H1 (cell line): ENCODE measurements at regions not wholly inside any gene's neighbourhood (a gene's known extent, or its start where the extent isn't known, plus 50 kb on each side); places are given as distances from the start of the nearest gene placed in this dataset.

Source experiments
- CTCF ChIA-PET: fragments of 300-600 bp; sonication (Branson Sonifier 250); formaldehyde crosslinking; loops from one replicate; lab custom pipeline; 2021; ENCODE audit not compliant: partially characterized antibody; lab: Charles Lee
- POLR2A ChIA-PET: fragments of 300-600 bp; sonication (Branson Sonifier 250); formaldehyde crosslinking; loops from one replicate; lab custom pipeline; 2021; ENCODE audit warnings: inconsistent platforms; ENCODE audit not compliant: partially characterized antibody; lab: Charles Lee
- DNase-seq, 2 experiments: peaks; one replicate each; pipeline versions ENCODE4 v3.0.0 to v3.0.0-alpha.2; 2010 to 2022; ENCODE audit warnings: low spot score in 2 of 2, low read depth in 1 of 2, mixed read lengths in 1 of 2
- FAIRE-seq: peaks from 2 replicates; lab custom pipeline; 2011; peaks lifted over from hg19 to GRCh38; lab: Jason Lieb, UNC
- H2AFZ ChIP-seq: 2 replicates; pipeline ENCODE4 v1.8.1; 2012; ENCODE audit warnings: low read length, inconsistent platforms
- H2AK5ac ChIP-seq: 2 replicates; pipeline ENCODE4 v1.6.1; 2013; ENCODE audit warnings: low read depth, low read length
- H2BK120ac ChIP-seq: replicated peaks from 2 replicates; pipeline ENCODE3; 2013; ENCODE audit warnings: low read depth, low read length, inconsistent platforms
- H2BK12ac ChIP-seq: 2 replicates; pipeline ENCODE4 v1.6.1; 2013; ENCODE audit warnings: low read depth, low read length
- H2BK15ac ChIP-seq: 2 replicates; pipeline ENCODE4 v1.6.1; 2013; ENCODE audit warnings: low read length
- H2BK20ac ChIP-seq: 2 replicates; pipeline ENCODE4 v1.6.1; 2013; ENCODE audit warnings: low read length
- H2BK5ac ChIP-seq: 2 replicates; pipeline ENCODE4 v1.6.1; 2013; ENCODE audit warnings: low read depth, low read length
- H3K14ac ChIP-seq: 2 replicates; pipeline ENCODE4 v1.6.1; 2013; ENCODE audit warnings: inconsistent platforms; ENCODE audit not compliant: insufficient read length
- H3K18ac ChIP-seq: 2 replicates; pipeline ENCODE4 v1.6.1; 2013; ENCODE audit warnings: low read length; ENCODE audit errors: extremely low read depth
- H3K23ac ChIP-seq: 2 replicates; pipeline ENCODE4 v1.6.1; 2013; ENCODE audit warnings: inconsistent platforms; ENCODE audit not compliant: insufficient read length
- H3K23me2 ChIP-seq: 2 replicates; pipeline ENCODE4 v1.6.1; 2013; ENCODE audit warnings: low read depth, low read length
- H3K27ac ChIP-seq: 2 replicates; pipeline ENCODE4 v1.6.1; 2011; ENCODE audit warnings: low read depth, low read length, inconsistent platforms
- H3K27me3 ChIP-seq, 4 experiments: replicated peaks in 1 of 4; 1 replicate in 1 of 4; 2 replicates in 3 of 4; pipeline versions ENCODE4 v1.6.1 to v1.8.1; 2011 to 2013; ENCODE audit warnings: low read length in 3 of 4, mild to moderate bottlenecking in 3 of 4, inconsistent platforms in 2 of 4, mixed read lengths in 2 of 4, moderate library complexity in 1 of 4; ENCODE audit not compliant: control insufficient read depth in 3 of 4, insufficient read depth in 3 of 4; ENCODE audit errors: extremely low read depth in 1 of 4
- H3K36me3 ChIP-seq, 4 experiments: 2 replicates each; pipeline versions ENCODE4 v1.6.1 to v1.8.1; 2011 to 2013; ENCODE audit warnings: mild to moderate bottlenecking in 4 of 4, low read length in 3 of 4, moderate library complexity in 2 of 4, control low read depth in 1 of 4, inconsistent platforms in 1 of 4; ENCODE audit not compliant: insufficient read depth in 4 of 4, control insufficient read depth in 2 of 4
- H3K4ac ChIP-seq: replicated peaks from 2 replicates; pipeline ENCODE3; 2013; ENCODE audit warnings: low read length, low read depth, mixed read lengths, inconsistent platforms; ENCODE audit not compliant: insufficient read length
- H3K4me1 ChIP-seq, 4 experiments: replicated peaks in 1 of 4; 1 replicate in 1 of 4; 2 replicates in 3 of 4; pipeline versions ENCODE4 v1.6.1 to v1.8.1; 2011 to 2013; ENCODE audit warnings: low read length in 3 of 4, inconsistent platforms in 2 of 4, mixed read lengths in 1 of 4; ENCODE audit not compliant: insufficient read depth in 4 of 4, control insufficient read depth in 3 of 4
- H3K4me2 ChIP-seq, 2 experiments: 2 replicates each; pipeline versions ENCODE4 v1.6.1 to v1.8.1; 2011 to 2013; ENCODE audit warnings: low read depth in 2 of 2, low read length in 2 of 2, control low read depth in 1 of 2, inconsistent platforms in 1 of 2, mild to moderate bottlenecking in 1 of 2; ENCODE audit not compliant: insufficient read depth in 1 of 2
- H3K4me3 ChIP-seq, 4 experiments: fragments of 200-600, 300-600 bp in 1 of 4; sonication (generic), shearing (Covaris generic), sonication (Bioruptor Twin) in 1 of 4; 2 replicates each; pipeline versions ENCODE4 v1.5.1 to v1.8.1; 2011 to 2016; ENCODE audit warnings: low read length in 4 of 4, low read depth in 3 of 4, control low read depth in 2 of 4, inconsistent platforms in 2 of 4, mild to moderate bottlenecking in 2 of 4, mixed read lengths in 1 of 4, moderate library complexity in 1 of 4; ENCODE audit not compliant: insufficient read depth in 2 of 4; ENCODE audit errors: extremely low read depth in 1 of 4
- H3K56ac ChIP-seq: replicated peaks from 2 replicates; pipeline ENCODE3; 2013; ENCODE audit warnings: low read depth, mild to moderate bottlenecking, mixed read lengths, low read length, inconsistent platforms; ENCODE audit not compliant: insufficient read length
- H3K79me1 ChIP-seq: 2 replicates; pipeline ENCODE4 v1.6.1; 2013; ENCODE audit warnings: low read depth, low read length, control low read depth
- H3K79me2 ChIP-seq, 2 experiments: 2 replicates each; pipeline versions ENCODE4 v1.6.1 to v1.8.1; 2012 to 2013; ENCODE audit warnings: low read length in 2 of 2, mild to moderate bottlenecking in 2 of 2, inconsistent platforms in 1 of 2; ENCODE audit not compliant: insufficient read depth in 2 of 2, control insufficient read depth in 1 of 2
- H3K9ac ChIP-seq, 4 experiments: replicated peaks in 1 of 4; 1 replicate in 1 of 4; 2 replicates in 3 of 4; pipeline versions ENCODE4 v1.6.1 to v1.8.1; 2011 to 2013; ENCODE audit warnings: low read depth in 3 of 4, low read length in 3 of 4, control low read depth in 2 of 4, mild to moderate bottlenecking in 2 of 4, moderate library complexity in 2 of 4, inconsistent platforms in 1 of 4; ENCODE audit errors: extremely low read depth in 1 of 4
- H3K9me3 ChIP-seq, 2 experiments: 2 replicates each; pipeline versions ENCODE4 v1.6.1 to v1.8.1; 2012 to 2013; ENCODE audit warnings: mild to moderate bottlenecking in 2 of 2, moderate library complexity in 2 of 2, control low read depth in 1 of 2, inconsistent platforms in 1 of 2, low read depth in 1 of 2, low read length in 1 of 2, mixed read lengths in 1 of 2; ENCODE audit not compliant: insufficient read depth in 2 of 2
- H4K20me1 ChIP-seq, 2 experiments: replicated peaks in 1 of 2; 2 replicates each; pipeline versions ENCODE3 to v1.8.1; 2011 to 2013; ENCODE audit warnings: inconsistent platforms in 2 of 2, low read length in 2 of 2, mild to moderate bottlenecking in 1 of 2; ENCODE audit not compliant: insufficient read depth in 2 of 2, control insufficient read depth in 1 of 2
- H4K5ac ChIP-seq: 2 replicates; pipeline ENCODE4 v1.6.1; 2013; ENCODE audit warnings: low read length, low read depth, mixed read lengths, inconsistent platforms; ENCODE audit not compliant: insufficient read length
- H4K8ac ChIP-seq: 2 replicates; pipeline ENCODE4 v1.8.0; 2013; ENCODE audit warnings: mild to moderate bottlenecking, moderate library complexity, low read length, inconsistent platforms; ENCODE audit not compliant: insufficient read depth; ENCODE audit errors: extremely low read depth
- H4K91ac ChIP-seq: replicated peaks from 2 replicates; pipeline ENCODE3; 2013; ENCODE audit warnings: low read length, mixed read lengths, inconsistent platforms; ENCODE audit not compliant: insufficient read length
- ASH2L ChIP-seq: fragments of 200-600, 300-600 bp; sonication (generic); IDR thresholded peaks from one replicate; pipeline ENCODE4 v1.7.1; 2017; ENCODE audit warnings: low read length
- KDM1A ChIP-seq: fragments of 200-600, 300-600 bp; sonication (generic); IDR thresholded peaks from 2 replicates; pipeline ENCODE4 v1.7.1; 2016; ENCODE audit warnings: mild to moderate bottlenecking, low read length, borderline replicate concordance
- POU5F1 ChIP-seq: IDR thresholded peaks from 2 replicates; pipeline ENCODE4 v1.6.1; 2011; ENCODE audit warnings: low read depth, mild to moderate bottlenecking, low read length, moderate library complexity
- RXRA ChIP-seq: IDR thresholded peaks from 2 replicates; pipeline ENCODE4 v1.6.1; 2011; ENCODE audit warnings: low read depth, mild to moderate bottlenecking, low read length, moderate library complexity; ENCODE audit not compliant: insufficient read depth
- SIN3A ChIP-seq, 2 experiments: IDR thresholded peaks in 1 of 2; conservative IDR thresholded peaks in 1 of 2; 2 replicates each; pipeline ENCODE4 v1.6.1; 2011 to 2012; ENCODE audit warnings: low read length in 2 of 2, improper control_type of control experiment in 1 of 2, low read depth in 1 of 2, mild to moderate bottlenecking in 1 of 2
- SIX5 ChIP-seq: IDR thresholded peaks from 2 replicates; pipeline ENCODE4 v1.6.1; 2011; ENCODE audit warnings: mild to moderate bottlenecking, low read depth, low read length
- TAF1 ChIP-seq: IDR thresholded peaks from 2 replicates; pipeline ENCODE4 v1.6.1; 2011; ENCODE audit warnings: mild to moderate bottlenecking, low read depth, low read length
- WGBS, 2 experiments: shearing (Covaris generic) in 1 of 2; methylation state at CpG; one replicate each; pipeline versions ENCODE4 v1.1.6 to v1.1.7; 2013 to 2015; ENCODE audit warnings: low lambda C conversion rate in 2 of 2, mixed read lengths in 2 of 2, inconsistent platforms in 1 of 2, low coverage in 1 of 2, missing lambda C conversion rate in 1 of 2; ENCODE audit not compliant: insufficient replicate concordance in 2 of 2, insufficient coverage in 1 of 2, insufficient read length in 1 of 2; ENCODE audit errors: extremely low coverage in 1 of 2, missing lambda C conversion rate in 1 of 2; 5-methylcytosine and 5-hydroxymethylcytosine counted together

- Histone ChIP-seq H3K27ac (no peak overlapping the region), H3K79me1 (no peaks in the 10 kb centered on the region), H3K79me2 (no peaks in the 10 kb centered on the region), H4K20me1 (no peaks in the 10 kb centered on the region), H2BK20ac (no peak overlapping the region), H2BK12ac (no peak overlapping the region), H3K36me3 (no peaks in the 10 kb centered on the region), H3K4me3 (no peak overlapping the region), H3K23ac (no peak overlapping the region), H3K4me2 (no peak overlapping the region), H3K27me3 (no peaks in the 10 kb centered on the region), H4K91ac (no peak overlapping the region), H2BK5ac (no peak overlapping the region), H2AK5ac (no peak overlapping the region), H3K23me2 (no peaks in the 10 kb centered on the region), H4K8ac (no peak overlapping the region), H2AFZ (no peak overlapping the region), H2BK120ac (no peak overlapping the region), H3K56ac (no peak overlapping the region), H3K4ac (no peak overlapping the region), H3K4me1 (no peaks in the 10 kb centered on the region), H2BK15ac (no peak overlapping the region), H3K14ac (no peak overlapping the region), H3K18ac (no peak overlapping the region), H4K5ac (no peak overlapping the region), H3K9me3 (no peaks in the 10 kb centered on the region), H3K9ac (no peak overlapping the region)
- DNase-seq, result no peak
- WGBS, 2 experiments, result 90% methylated on average over 1 of the region's 1 CpG; no CpG with 5 or more reads in 1 of the 2 experiments
- no peak for FAIRE-seq
- ChIA-PET CTCF (no interaction called here), POLR2A (no interaction called here)
- no peak for TF ChIP-seq ASH2L
- no peak for TF ChIP-seq SIX5
- TF ChIP-seq KDM1A, result no peak
- no peak for TF ChIP-seq RXRA
- TF ChIP-seq TAF1, result no peak
- no peak for TF ChIP-seq POU5F1
- no peak for TF ChIP-seq SIN3A (conservative IDR thresholded peaks at IDR 0.05 in 1 of 2, IDR thresholded peaks at IDR 0.05 in 1 of 2; ENCODE audit: low read depth in 1 of 2, low read length in 2 of 2)
Measured at GRCh38 chr1:190807629-190808028, 330.0 kb upstream of the BRINP3 start.
